OCI-LY7 (cell line): ENCODE measurements at regions not wholly inside any gene's neighbourhood (a gene's known extent, or its start where the extent isn't known, plus 50 kb on each side); places are given as distances from the start of the nearest gene placed in this dataset.

Experiments
- BruUV-seq: library from RNA; stranded (reverse); fragments of 400-500 nt; replicated peaks from 2 replicates; lab custom pipeline; 2021; lab: Mats Ljungman, UMichigan
- CTCF ChIA-PET: fragments of 300-600 bp; sonication (Branson Sonifier 250); formaldehyde crosslinking; loops from one replicate; lab custom pipeline; 2022; ENCODE audit warnings: antibody characterized with exemption; ENCODE audit not compliant: unreplicated experiment; lab: Charles Lee
- POLR2A ChIA-PET: fragments of 300-600 bp; sonication (Branson Sonifier 250); formaldehyde crosslinking; loops from one replicate; lab custom pipeline; 2022; ENCODE audit warnings: antibody characterized with exemption; lab: Charles Lee
- DNase-seq: peaks from one replicate; pipeline ENCODE4 v3.0.0-alpha.2; 2015; ENCODE audit warnings: low spot score
- H2AFZ ChIP-seq: fragments of 200-600 bp; sonication (generic), shearing (Covaris generic); 2 replicates; pipeline ENCODE4 v1.6.1; 2014; ENCODE audit warnings: mild to moderate bottlenecking, antibody characterized with exemption, low read length, moderate library complexity
- H3K27ac ChIP-seq: fragments of 200-600 bp; sonication (generic); 2 replicates; pipeline ENCODE4 v1.5.1; 2014; ENCODE audit warnings: mixed run types, low read depth, mild to moderate bottlenecking, moderate library complexity, low read length, inconsistent platforms; ENCODE audit not compliant: poor library complexity, severe bottlenecking
- H3K36me3 ChIP-seq: fragments of 200-600 bp; sonication (generic); 2 replicates; pipeline ENCODE4 v1.6.1; 2014; ENCODE audit warnings: mild to moderate bottlenecking, antibody characterized with exemption, low read length, moderate library complexity, mixed read lengths; ENCODE audit not compliant: insufficient read depth
- H3K4me1 ChIP-seq: fragments of 200-600 bp; sonication (generic); 2 replicates; pipeline ENCODE4 v1.5.1; 2014; ENCODE audit warnings: mild to moderate bottlenecking, low read length; ENCODE audit not compliant: insufficient read depth, poor library complexity, severe bottlenecking
- H3K4me2 ChIP-seq: fragments of 200-600 bp; sonication (generic); 2 replicates; pipeline ENCODE4 v1.6.1; 2014; ENCODE audit warnings: mild to moderate bottlenecking, low read length
- H3K4me3 ChIP-seq: fragments of 200-600 bp; sonication (generic); 2 replicates; pipeline ENCODE4 v1.5.1; 2014; ENCODE audit warnings: mild to moderate bottlenecking, low read depth, low read length; ENCODE audit not compliant: poor library complexity, severe bottlenecking
- H3K79me2 ChIP-seq: fragments of 200-600 bp; sonication (generic); 2 replicates; pipeline ENCODE4 v1.6.1; 2016; ENCODE audit warnings: low read depth, mild to moderate bottlenecking, low read length, moderate library complexity, mixed read lengths; ENCODE audit not compliant: insufficient read depth
- H3K9me2 ChIP-seq: fragments of 200-600 bp; sonication (generic); 2 replicates; pipeline ENCODE4 v1.6.1; 2016; ENCODE audit warnings: mild to moderate bottlenecking, low read length, mixed read lengths; ENCODE audit not compliant: insufficient read depth
- H3K9me3 ChIP-seq: fragments of 200-600 bp; sonication (generic); 2 replicates; pipeline ENCODE4 v1.6.1; 2014; ENCODE audit warnings: mild to moderate bottlenecking, mixed run types, low read length, mixed read lengths
- H4K20me1 ChIP-seq: fragments of 200-600 bp; sonication (generic); 2 replicates; pipeline ENCODE4 v1.6.1; 2014; ENCODE audit warnings: mild to moderate bottlenecking, antibody characterized with exemption, low read length, moderate library complexity, mixed read lengths; ENCODE audit not compliant: insufficient read depth
- EZH2phosphoT487 ChIP-seq: fragments of 200-600 bp; sonication (generic); IDR thresholded peaks from 2 replicates; pipeline ENCODE4 v1.6.1; 2018; ENCODE audit warnings: low read depth, borderline replicate concordance, mild to moderate bottlenecking, mixed run types, antibody characterized with exemption, low read length, moderate library complexity, mixed read lengths
- intact Hi-C: fragments of 100-400 bp; cut with micrococcal nuclease; formaldehyde crosslinking; loops from one replicate; pipeline ENCODE4 v1.10.0; 2022; ENCODE audit not compliant: unreplicated experiment
- TF ChIP-seq, protein P1 (sequence below): fragments of 200-600 bp; sonication (generic); conservative IDR thresholded peaks from 2 replicates; pipeline ENCODE4 v1.5.1; 2014; ENCODE audit warnings: mild to moderate bottlenecking, antibody characterized with exemption, low read length, moderate library complexity, mixed read lengths

DNA sequence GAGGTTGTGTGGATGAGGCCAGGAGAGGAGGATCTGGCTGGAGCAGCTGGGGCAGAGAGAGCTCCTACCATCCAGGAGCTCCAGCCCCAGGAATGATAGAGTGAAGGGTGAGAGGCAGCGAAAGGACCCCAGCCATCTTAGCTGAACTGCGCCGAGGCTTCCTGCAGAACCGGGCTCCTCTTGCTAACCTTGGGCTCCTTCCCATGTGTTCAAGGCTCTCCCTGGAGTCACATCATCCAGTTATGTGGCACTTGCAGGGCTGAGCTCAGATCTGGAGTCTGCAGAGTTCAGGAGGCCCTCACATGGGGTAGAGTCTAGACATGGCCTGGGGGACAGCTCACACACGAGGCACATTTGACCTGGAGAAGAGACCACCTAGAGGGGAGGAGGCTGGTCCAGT is 225.0 kb upstream of the ZNF32 start:
- BruUV-seq: no TSS peak
- Histone ChIP-seq H3K9me2 (no peaks in the 10 kb centered on the region), H2AFZ (no peak overlapping the region), H3K4me1 (no peaks in the 10 kb centered on the region), H3K9me3 (no peaks in the 10 kb centered on the region), H3K4me3 (no peak overlapping the region), H3K36me3 (no peaks in the 10 kb centered on the region), H3K27ac (no peak overlapping the region), H4K20me1 (no peaks in the 10 kb centered on the region), H3K4me2 (no peak overlapping the region), H3K79me2 (no peaks in the 10 kb centered on the region)
- no peak for DNase-seq
- POLR2A ChIA-PET: interaction anchor here (0.5 to 0.8 kb wide), 2 partner anchors 23 to 33 kb away, joined by 3 read pairs; no protein-coding TSS in a partner anchor
- intact Hi-C loops: no loop called here
- TF ChIP-seq, protein P1, sequence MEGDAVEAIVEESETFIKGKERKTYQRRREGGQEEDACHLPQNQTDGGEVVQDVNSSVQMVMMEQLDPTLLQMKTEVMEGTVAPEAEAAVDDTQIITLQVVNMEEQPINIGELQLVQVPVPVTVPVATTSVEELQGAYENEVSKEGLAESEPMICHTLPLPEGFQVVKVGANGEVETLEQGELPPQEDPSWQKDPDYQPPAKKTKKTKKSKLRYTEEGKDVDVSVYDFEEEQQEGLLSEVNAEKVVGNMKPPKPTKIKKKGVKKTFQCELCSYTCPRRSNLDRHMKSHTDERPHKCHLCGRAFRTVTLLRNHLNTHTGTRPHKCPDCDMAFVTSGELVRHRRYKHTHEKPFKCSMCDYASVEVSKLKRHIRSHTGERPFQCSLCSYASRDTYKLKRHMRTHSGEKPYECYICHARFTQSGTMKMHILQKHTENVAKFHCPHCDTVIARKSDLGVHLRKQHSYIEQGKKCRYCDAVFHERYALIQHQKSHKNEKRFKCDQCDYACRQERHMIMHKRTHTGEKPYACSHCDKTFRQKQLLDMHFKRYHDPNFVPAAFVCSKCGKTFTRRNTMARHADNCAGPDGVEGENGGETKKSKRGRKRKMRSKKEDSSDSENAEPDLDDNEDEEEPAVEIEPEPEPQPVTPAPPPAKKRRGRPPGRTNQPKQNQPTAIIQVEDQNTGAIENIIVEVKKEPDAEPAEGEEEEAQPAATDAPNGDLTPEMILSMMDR: no peak
- no peak for TF ChIP-seq EZH2phosphoT487
- CTCF ChIA-PET: no interaction called here

DNA sequence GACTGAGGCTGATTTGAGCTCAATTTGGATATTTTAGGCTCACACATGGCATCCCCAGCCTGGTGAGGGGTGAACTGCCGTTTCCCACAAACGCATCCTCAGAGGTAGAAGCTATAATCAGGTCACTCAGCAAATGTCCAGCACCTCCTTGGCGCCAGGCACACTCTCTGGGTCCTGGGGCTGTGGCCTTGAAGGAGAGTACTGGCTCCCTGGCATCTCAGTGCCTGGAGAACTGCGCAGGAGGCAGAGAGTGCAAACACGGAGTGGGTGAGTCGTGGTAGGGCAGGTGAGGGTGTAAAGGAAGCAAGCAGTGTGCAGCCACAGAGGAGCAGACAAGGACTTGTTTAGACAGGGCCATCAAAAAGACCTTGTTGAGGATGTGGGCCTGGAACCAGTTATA is 224.0 kb upstream of the ZNF32 start:
- Histone ChIP-seq H3K36me3 (no peaks in the 10 kb centered on the region), H3K4me2 (no peak overlapping the region), H3K9me2 (no peaks in the 10 kb centered on the region), H3K79me2 (no peaks in the 10 kb centered on the region), H4K20me1 (no peaks in the 10 kb centered on the region), H2AFZ (no peak overlapping the region), H3K9me3 (no peaks in the 10 kb centered on the region), H3K4me3 (no peak overlapping the region), H3K27ac (no peak overlapping the region), H3K4me1 (no peaks in the 10 kb centered on the region)
- BruUV-seq: no TSS peak
- DNase-seq: no peak
- CTCF ChIA-PET: no interaction called here
- TF ChIP-seq, protein P1: no peak
- no peak for TF ChIP-seq EZH2phosphoT487
- intact Hi-C loops: no loop called here
- POLR2A ChIA-PET: no interaction called here

GRCh38 chr10:43871545-43871944 is 222.9 kb upstream of the ZNF32 start:
- Histone ChIP-seq H3K36me3 (no peaks in the 10 kb centered on the region), H3K4me1 (no peaks in the 10 kb centered on the region), H3K79me2 (no peaks in the 10 kb centered on the region), H3K4me2 (no peak overlapping the region), H2AFZ (no peak overlapping the region), H3K27ac (no peak overlapping the region), H4K20me1 (no peaks in the 10 kb centered on the region), H3K4me3 (no peak overlapping the region), H3K9me3 (no peaks in the 10 kb centered on the region), H3K9me2 (no peaks in the 10 kb centered on the region)
- TF ChIP-seq, protein P1: no peak
- TF ChIP-seq EZH2phosphoT487: no peak
- CTCF ChIA-PET: no interaction called here
- intact Hi-C loops: no loop called here
- no peak for DNase-seq
- BruUV-seq: no TSS peak
- POLR2A ChIA-PET: interaction anchor here (0.7 to 1.0 kb wide), 2 partner anchors 10 to 72 kb away, joined by 3 to 4 read pairs; no protein-coding TSS in a partner anchor
